ENCODE measurements at regions not wholly inside any gene's neighbourhood (a gene's known extent, or its start where the extent isn't known, plus 50 kb on each side); places are given as distances from the start of the nearest gene placed in this dataset.

GRCh38 chr3:117651246-117651645 lies 941.7 kb downstream of the TUSC7 start:
- Mint-ChIP-seq H3K4me1 (ENCODE audit: unreplicated experiment) (peaks cover 9% of the 10 kb centered on the region), H3K9me3 (no peaks in the 10 kb centered on the region), H3K4me3 (no peak overlapping the region), H3K36me3 (no peaks in the 10 kb centered on the region), H3K27me3 (peaks cover 4% of the 10 kb centered on the region), H3K27ac (no peak overlapping the region)
- TF ChIP-seq, protein P1, sequence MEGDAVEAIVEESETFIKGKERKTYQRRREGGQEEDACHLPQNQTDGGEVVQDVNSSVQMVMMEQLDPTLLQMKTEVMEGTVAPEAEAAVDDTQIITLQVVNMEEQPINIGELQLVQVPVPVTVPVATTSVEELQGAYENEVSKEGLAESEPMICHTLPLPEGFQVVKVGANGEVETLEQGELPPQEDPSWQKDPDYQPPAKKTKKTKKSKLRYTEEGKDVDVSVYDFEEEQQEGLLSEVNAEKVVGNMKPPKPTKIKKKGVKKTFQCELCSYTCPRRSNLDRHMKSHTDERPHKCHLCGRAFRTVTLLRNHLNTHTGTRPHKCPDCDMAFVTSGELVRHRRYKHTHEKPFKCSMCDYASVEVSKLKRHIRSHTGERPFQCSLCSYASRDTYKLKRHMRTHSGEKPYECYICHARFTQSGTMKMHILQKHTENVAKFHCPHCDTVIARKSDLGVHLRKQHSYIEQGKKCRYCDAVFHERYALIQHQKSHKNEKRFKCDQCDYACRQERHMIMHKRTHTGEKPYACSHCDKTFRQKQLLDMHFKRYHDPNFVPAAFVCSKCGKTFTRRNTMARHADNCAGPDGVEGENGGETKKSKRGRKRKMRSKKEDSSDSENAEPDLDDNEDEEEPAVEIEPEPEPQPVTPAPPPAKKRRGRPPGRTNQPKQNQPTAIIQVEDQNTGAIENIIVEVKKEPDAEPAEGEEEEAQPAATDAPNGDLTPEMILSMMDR (conservative IDR thresholded peaks at IDR 0.05) = no peak
- DNase-seq (ENCODE audit: extremely low spot score, unreplicated experiment) = no peak

- Mint-ChIP-seq H3K27ac (no peak overlapping the region), H3K9me3 (no peaks in the 10 kb centered on the region), H3K36me3 (no peaks in the 10 kb centered on the region), H3K27me3 (no peaks in the 10 kb centered on the region), H3K4me3 (no peak overlapping the region), H3K4me1 (ENCODE audit: unreplicated experiment) (peaks cover 5% of the 10 kb centered on the region)
- TF ChIP-seq, protein P1 (conservative IDR thresholded peaks at IDR 0.05) = no peak
- no peak for DNase-seq (ENCODE audit: extremely low spot score, unreplicated experiment)
These were observed 946.8 kb downstream of the TUSC7 start for GRCh38 chr3:117656391-117656790.

DNA sequence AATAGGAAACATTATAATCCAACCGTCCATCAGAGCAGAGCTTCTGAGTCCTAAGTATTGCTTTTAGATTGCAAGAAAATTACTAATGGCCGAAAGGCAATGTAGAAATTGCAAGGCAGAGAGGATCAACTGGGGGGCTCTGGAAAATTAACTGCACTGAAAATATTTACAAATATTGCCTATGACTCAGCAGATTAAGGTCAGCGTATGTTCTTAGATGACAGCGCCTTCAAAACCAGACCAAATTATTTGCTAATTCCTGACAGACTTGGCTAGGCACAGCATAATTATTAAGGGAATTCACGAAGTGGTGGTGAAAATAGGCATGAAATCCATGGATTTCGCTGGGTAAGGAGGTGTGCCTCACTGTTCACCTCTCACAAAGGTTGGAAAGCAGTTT lies 947.7 kb downstream of the TUSC7 start:
- H3K9me3 Mint-ChIP-seq = no peaks in the 10 kb centered on the region
- no peaks in the 10 kb centered on the region for H3K36me3 Mint-ChIP-seq
- peaks cover 9% of the 10 kb centered on the region for H3K4me1 Mint-ChIP-seq (ENCODE audit: unreplicated experiment)
- no peaks in the 10 kb centered on the region for H3K27me3 Mint-ChIP-seq
- no peak overlapping the region for H3K27ac Mint-ChIP-seq
- DNase-seq (ENCODE audit: extremely low spot score, unreplicated experiment) = no peak
- H3K4me3 Mint-ChIP-seq = no peak overlapping the region
- TF ChIP-seq, protein P1 (conservative IDR thresholded peaks at IDR 0.05) = no peak

GRCh38 chr3:117660941-117661817 lies 951.6 kb downstream of the TUSC7 start:
- Mint-ChIP-seq H3K9me3 (no peaks in the 10 kb centered on the region), H3K4me3 (no peak overlapping the region), H3K36me3 (no peaks in the 10 kb centered on the region), H3K27me3 (no peaks in the 10 kb centered on the region), H3K4me1 (ENCODE audit: unreplicated experiment) (peaks cover 15% of the 10 kb centered on the region), H3K27ac (no peak overlapping the region)
- TF ChIP-seq, protein P1 (conservative IDR thresholded peaks at IDR 0.05) = no peak
- DNase-seq (ENCODE audit: extremely low spot score, unreplicated experiment) = no peak

GRCh38 chr3:117661818-117662095 lies 952.2 kb downstream of the TUSC7 start:
- Mint-ChIP-seq H3K27ac (no peak overlapping the region), H3K36me3 (no peaks in the 10 kb centered on the region), H3K27me3 (no peaks in the 10 kb centered on the region), H3K4me3 (no peak overlapping the region), H3K9me3 (no peaks in the 10 kb centered on the region), H3K4me1 (ENCODE audit: unreplicated experiment) (peaks cover 21% of the 10 kb centered on the region)
- TF ChIP-seq, protein P1 (conservative IDR thresholded peaks at IDR 0.05) = no peak
- DNase-seq (ENCODE audit: extremely low spot score, unreplicated experiment) = no peak

Measured in type B pancreatic cell (in vitro differentiated cells).